ENCODE measurements at regions not wholly inside any gene's neighbourhood (a gene's known extent, or its start where the extent isn't known, plus 50 kb on each side); places are given as distances from the start of the nearest gene placed in this dataset.

DNA sequence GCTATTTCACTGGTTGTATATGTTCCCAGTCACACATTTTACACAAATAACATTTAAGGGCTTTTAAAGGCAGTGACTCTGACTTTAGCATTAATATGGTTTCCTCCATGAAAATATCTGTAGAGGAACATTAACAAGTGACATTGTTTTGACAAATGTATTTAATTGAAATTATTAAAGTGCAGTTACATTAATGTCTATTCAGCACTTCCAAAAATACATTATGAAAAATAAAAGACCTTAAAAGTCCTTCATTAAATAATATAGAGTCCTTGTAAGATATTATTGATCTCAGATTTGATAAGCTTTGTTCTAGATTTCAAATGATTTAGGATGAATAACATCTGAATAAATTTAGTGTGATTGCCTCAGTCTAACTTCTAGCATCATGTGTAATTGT is 951.9 kb upstream of the CHORDC1 start:
- TF ChIP-seq CTCF (IDR thresholded peaks at IDR 0.05) = no peak
- no peak for TF ChIP-seq POLR2A (IDR thresholded peaks at IDR 0.05)

Data from body of pancreas (tissue), 4 donors.